ENCODE measurements at regions not wholly inside any gene's neighbourhood (a gene's known extent, or its start where the extent isn't known, plus 50 kb on each side); places are given as distances from the start of the nearest gene placed in this dataset.

DNA sequence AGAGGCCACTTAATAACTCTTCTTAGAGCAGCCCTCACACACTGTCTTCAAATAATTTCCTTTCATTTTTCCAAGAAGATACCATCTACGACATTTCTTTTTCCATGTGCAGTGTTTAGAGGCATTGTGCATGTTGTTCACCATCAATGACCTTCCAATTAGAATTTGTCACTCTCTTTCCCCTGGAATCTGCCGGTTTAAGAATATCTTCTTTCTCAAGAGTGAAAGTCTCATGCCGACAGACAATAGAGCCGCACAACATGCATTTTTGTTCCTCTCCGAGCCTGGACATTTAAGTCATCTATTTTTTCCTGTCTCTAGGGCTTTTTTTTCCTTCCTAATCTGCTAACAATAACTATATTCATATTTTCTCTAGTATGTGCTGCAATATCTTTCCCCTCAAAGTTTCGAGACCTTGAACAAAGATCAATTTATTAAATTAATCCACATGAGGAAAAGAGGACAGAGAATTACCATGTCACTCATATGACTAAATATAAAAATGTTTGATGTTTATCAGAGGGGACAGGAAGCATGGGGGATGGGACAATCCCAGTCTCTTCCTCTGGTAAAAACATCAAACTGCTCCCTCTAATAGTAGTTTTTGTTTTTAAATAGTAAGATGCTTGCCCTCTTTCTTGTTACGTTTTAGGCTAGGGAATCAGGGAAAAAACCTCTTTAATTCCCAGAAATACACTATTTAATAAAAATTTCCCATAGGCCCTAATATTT is 893.4 kb downstream of the C6orf118 start:
- H3K9ac ChIP-seq (ENCODE audit: low read depth, low read length), result no peak overlapping the region
- no peak overlapping the region for H3K23ac ChIP-seq (ENCODE audit: low read depth, low read length)
- H3K14ac ChIP-seq (replicated peaks; ENCODE audit: low read depth, low read length), result no peak overlapping the region
- intact Hi-C loops (cut with micrococcal nuclease) (no loop called here), dilution Hi-C loops (cut with HindIII; ENCODE audit: low sequenced_read_pairs, unreplicated experiment) (no loop called here), in situ Hi-C loops (cut with MboI; ENCODE audit: low sequenced_read_pairs) (no loop called here)
- H4K91ac ChIP-seq (ENCODE audit: insufficient read depth, low read depth, low read length), result no peak overlapping the region
- H2BK20ac ChIP-seq (ENCODE audit: low read depth, low read length), result no peak overlapping the region
- BruUV-seq (replicated peaks), result no TSS peak
- no peak for ATAC-seq (ENCODE audit: low read depth)
- H3K4ac ChIP-seq (ENCODE audit: low read depth, low read length), result no peak overlapping the region
- TF ChIP-seq MAZ (IDR thresholded peaks at IDR 0.05; ENCODE audit: borderline replicate concordance, low read depth, low read length) (no peak), MAFK (IDR thresholded peaks at IDR 0.05; ENCODE audit: low read depth, low read length) (no peak), CEBPB (IDR thresholded peaks at IDR 0.05; ENCODE audit: low read depth, low read length) (no peak), NFE2L2 (IDR thresholded peaks at IDR 0.05; ENCODE audit: low read depth, low read length) (no peak), RFX5 (IDR thresholded peaks at IDR 0.05; ENCODE audit: low read depth, low read length) (no peak), FOS (IDR thresholded peaks at IDR 0.05; ENCODE audit: low read depth, low read length) (no peak), MXI1 (IDR thresholded peaks at IDR 0.05; ENCODE audit: borderline replicate concordance, low read depth, low read length) (no peak), SMC3 (IDR thresholded peaks at IDR 0.05; ENCODE audit: low read depth, low read length) (no peak), BHLHE40 (IDR thresholded peaks at IDR 0.05; ENCODE audit: low read depth, low read length) (no peak), POLR2A (IDR thresholded peaks at IDR 0.05; ENCODE audit: low read depth, low read length) (no peak), CHD1 (IDR thresholded peaks at IDR 0.05; ENCODE audit: low read depth, low read length) (no peak), RAD21 (IDR thresholded peaks at IDR 0.05; ENCODE audit: low read length) (no peak), RCOR1 (IDR thresholded peaks at IDR 0.05; ENCODE audit: insufficient replicate concordance, low read length) (no peak)
- TF ChIP-seq, protein P1, sequence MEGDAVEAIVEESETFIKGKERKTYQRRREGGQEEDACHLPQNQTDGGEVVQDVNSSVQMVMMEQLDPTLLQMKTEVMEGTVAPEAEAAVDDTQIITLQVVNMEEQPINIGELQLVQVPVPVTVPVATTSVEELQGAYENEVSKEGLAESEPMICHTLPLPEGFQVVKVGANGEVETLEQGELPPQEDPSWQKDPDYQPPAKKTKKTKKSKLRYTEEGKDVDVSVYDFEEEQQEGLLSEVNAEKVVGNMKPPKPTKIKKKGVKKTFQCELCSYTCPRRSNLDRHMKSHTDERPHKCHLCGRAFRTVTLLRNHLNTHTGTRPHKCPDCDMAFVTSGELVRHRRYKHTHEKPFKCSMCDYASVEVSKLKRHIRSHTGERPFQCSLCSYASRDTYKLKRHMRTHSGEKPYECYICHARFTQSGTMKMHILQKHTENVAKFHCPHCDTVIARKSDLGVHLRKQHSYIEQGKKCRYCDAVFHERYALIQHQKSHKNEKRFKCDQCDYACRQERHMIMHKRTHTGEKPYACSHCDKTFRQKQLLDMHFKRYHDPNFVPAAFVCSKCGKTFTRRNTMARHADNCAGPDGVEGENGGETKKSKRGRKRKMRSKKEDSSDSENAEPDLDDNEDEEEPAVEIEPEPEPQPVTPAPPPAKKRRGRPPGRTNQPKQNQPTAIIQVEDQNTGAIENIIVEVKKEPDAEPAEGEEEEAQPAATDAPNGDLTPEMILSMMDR (conservative IDR thresholded peaks at IDR 0.05; ENCODE audit: low read depth, low read length), result no peak
- TF ChIP-seq, protein P2, sequence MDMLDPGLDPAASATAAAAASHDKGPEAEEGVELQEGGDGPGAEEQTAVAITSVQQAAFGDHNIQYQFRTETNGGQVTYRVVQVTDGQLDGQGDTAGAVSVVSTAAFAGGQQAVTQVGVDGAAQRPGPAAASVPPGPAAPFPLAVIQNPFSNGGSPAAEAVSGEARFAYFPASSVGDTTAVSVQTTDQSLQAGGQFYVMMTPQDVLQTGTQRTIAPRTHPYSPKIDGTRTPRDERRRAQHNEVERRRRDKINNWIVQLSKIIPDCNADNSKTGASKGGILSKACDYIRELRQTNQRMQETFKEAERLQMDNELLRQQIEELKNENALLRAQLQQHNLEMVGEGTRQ (IDR thresholded peaks at IDR 0.05; ENCODE audit: low read depth, low read length), result no peak
- TF ChIP-seq, protein P3, sequence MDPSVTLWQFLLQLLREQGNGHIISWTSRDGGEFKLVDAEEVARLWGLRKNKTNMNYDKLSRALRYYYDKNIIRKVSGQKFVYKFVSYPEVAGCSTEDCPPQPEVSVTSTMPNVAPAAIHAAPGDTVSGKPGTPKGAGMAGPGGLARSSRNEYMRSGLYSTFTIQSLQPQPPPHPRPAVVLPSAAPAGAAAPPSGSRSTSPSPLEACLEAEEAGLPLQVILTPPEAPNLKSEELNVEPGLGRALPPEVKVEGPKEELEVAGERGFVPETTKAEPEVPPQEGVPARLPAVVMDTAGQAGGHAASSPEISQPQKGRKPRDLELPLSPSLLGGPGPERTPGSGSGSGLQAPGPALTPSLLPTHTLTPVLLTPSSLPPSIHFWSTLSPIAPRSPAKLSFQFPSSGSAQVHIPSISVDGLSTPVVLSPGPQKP (IDR thresholded peaks at IDR 0.05; ENCODE audit: borderline replicate concordance, low read depth, low read length), result no peak
- no peak overlapping the region for H4K8ac ChIP-seq (ENCODE audit: low read depth in 2 of 2, low read length in 2 of 2)
- DNase-seq, result no peak
- H3K56ac ChIP-seq (ENCODE audit: extremely low read depth, insufficient read depth, low read length), result no peak overlapping the region
- H3K18ac ChIP-seq (ENCODE audit: low read depth, low read length), result no peak overlapping the region
- no peak overlapping the region for H2BK120ac ChIP-seq (ENCODE audit: low read depth, low read length)
- H3K27ac ChIP-seq (ENCODE audit: insufficient read depth, low read length), result no peak overlapping the region
- H2AFZ ChIP-seq (replicated peaks; ENCODE audit: low read length, poor library complexity), result no peak overlapping the region
- no peaks in the 10 kb centered on the region for H3K79me1 ChIP-seq (ENCODE audit: low read depth in 1 of 2, low read length in 2 of 2)
- H4K5ac ChIP-seq (ENCODE audit: low read depth, low read length), result no peak overlapping the region
- no peaks in the 10 kb centered on the region for H4K20me1 ChIP-seq (ENCODE audit: insufficient read depth, low read length)
- peaks cover 19% of the 10 kb centered on the region for H3K9me3 ChIP-seq (ENCODE audit: control insufficient read depth, insufficient read depth, low read length)
- no peaks in the 10 kb centered on the region for H3K4me1 ChIP-seq (ENCODE audit: control insufficient read depth, insufficient read depth, low read length)
- no peak overlapping the region for H2BK15ac ChIP-seq (ENCODE audit: low read depth, low read length)
- CTCF ChIA-PET, result no interaction called here
- H3K36me3 ChIP-seq (ENCODE audit: control insufficient read depth, insufficient read depth, low read length), result no peaks in the 10 kb centered on the region
- POLR2A ChIA-PET (ENCODE audit: unreplicated experiment), result no interaction called here
- H2AK9ac ChIP-seq (replicated peaks; ENCODE audit: low read depth, low read length, poor library complexity), result no peak overlapping the region
- H3K4me2 ChIP-seq (ENCODE audit: low read depth, low read length), result no peak overlapping the region
- no peak overlapping the region for H2BK5ac ChIP-seq (ENCODE audit: low read depth, low read length, poor library complexity, severe bottlenecking)
- WGBS, 2 experiments (ENCODE audit: extremely low coverage in 2 of 2, insufficient read length in 1 of 2), result 57% methylated on average over 1 of the region's 7 CpGs; no CpG with 5 or more reads in 1 of the 2 experiments
- no peak overlapping the region for H3K4me3 ChIP-seq (ENCODE audit: insufficient read depth, low read depth, low read length)
- H2AK5ac ChIP-seq (ENCODE audit: low read depth, low read length), result no peak overlapping the region
- H3K9me1 ChIP-seq (ENCODE audit: insufficient read depth, low read length), result no peaks in the 10 kb centered on the region
- no peaks in the 10 kb centered on the region for H3K27me3 ChIP-seq (ENCODE audit: control insufficient read depth, insufficient read depth, low read length)

Measured in IMR-90 (cell line).